ENCODE measurements at regions not wholly inside any gene's neighbourhood (a gene's known extent, or its start where the extent isn't known, plus 50 kb on each side); places are given as distances from the start of the nearest gene placed in this dataset.
"Not testable (repeated sequence)": the region's sequence is repeated elsewhere in the genome, so short reads cannot be mapped to it uniquely, and the experiment has no call there.

- H3K4me3 ChIP-seq (ENCODE audit: low read depth, low read length), result no peak overlapping the region
- DNase-seq, result no peak
- H3K9me3 ChIP-seq (ENCODE audit: severe bottlenecking), result no peaks in the 10 kb centered on the region
- no peaks in the 10 kb centered on the region for H3K27me3 ChIP-seq (ENCODE audit: insufficient read depth, low read depth, severe bottlenecking)
- H3K27ac ChIP-seq, result no peak overlapping the region
- no peaks in the 10 kb centered on the region for H3K36me3 ChIP-seq
- TF ChIP-seq CTCF (IDR thresholded peaks at IDR 0.05; ENCODE audit: low read depth, low read length), result no peak
Observed at GRCh38 chr2:40666398-40666797, 214.5 kb upstream of the SLC8A1 start.

GRCh38 chr2:40668425-40668824, 216.5 kb upstream of the SLC8A1 start:
- DNase-seq, result no peak
- Histone ChIP-seq H3K36me3 (no peaks in the 10 kb centered on the region), H3K27ac (no peak overlapping the region), H3K4me3 (ENCODE audit: low read depth, low read length) (no peak overlapping the region), H3K27me3 (ENCODE audit: insufficient read depth, low read depth, severe bottlenecking) (no peaks in the 10 kb centered on the region), H3K9me3 (ENCODE audit: severe bottlenecking) (peaks cover 2% of the 10 kb centered on the region)
- TF ChIP-seq CTCF (IDR thresholded peaks at IDR 0.05; ENCODE audit: low read depth, low read length), result no peak

GRCh38 chr2:40676134-40676790, 224.4 kb upstream of the SLC8A1 start:
- not testable (repeated sequence) for H3K4me3 ChIP-seq (ENCODE audit: low read depth, low read length); H3K27ac ChIP-seq; H3K27me3 ChIP-seq (ENCODE audit: insufficient read depth, low read depth, severe bottlenecking); DNase-seq; H3K36me3 ChIP-seq
- peaks cover 10% of the 10 kb centered on the region for H3K9me3 ChIP-seq (ENCODE audit: severe bottlenecking)

- no peak for TF ChIP-seq CTCF (IDR thresholded peaks at IDR 0.05; ENCODE audit: low read depth, low read length)
Observed at GRCh38 chr2:40680547-40680946, 228.7 kb upstream of the SLC8A1 start.

DNA sequence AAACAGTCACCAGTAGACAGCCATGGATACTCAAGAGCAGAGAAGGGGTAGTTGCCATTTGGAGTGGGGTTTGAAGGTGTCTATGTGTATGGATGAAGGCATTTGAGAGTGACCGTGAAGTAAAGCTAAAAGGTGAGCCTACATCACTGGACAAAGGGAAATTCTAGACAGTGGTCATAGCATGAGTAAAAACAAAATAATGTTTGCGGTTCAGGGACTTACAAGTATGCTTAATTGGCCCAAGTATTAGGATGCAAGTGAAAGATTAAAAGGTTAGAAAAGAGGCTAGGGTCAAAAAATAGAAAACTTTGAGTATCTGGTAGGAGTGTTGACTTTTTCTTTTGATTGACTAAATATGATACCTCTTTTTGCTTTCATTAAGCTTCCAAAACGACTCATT, 238.1 kb upstream of the SLC8A1 start:
- H3K27ac ChIP-seq, result no peak overlapping the region
- no peak overlapping the region for H3K4me3 ChIP-seq (ENCODE audit: low read depth, low read length)
- H3K9me3 ChIP-seq (ENCODE audit: severe bottlenecking), result no peaks in the 10 kb centered on the region
- no peaks in the 10 kb centered on the region for H3K36me3 ChIP-seq
- no peak for TF ChIP-seq CTCF (IDR thresholded peaks at IDR 0.05; ENCODE audit: low read depth, low read length)
- H3K27me3 ChIP-seq (ENCODE audit: insufficient read depth, low read depth, severe bottlenecking), result no peaks in the 10 kb centered on the region
- DNase-seq, result no peak

More at GRCh38 chr2:40680547-40680946, 228.7 kb upstream of the SLC8A1 start:
- Histone ChIP-seq H3K4me3 (ENCODE audit: low read depth, low read length) (no peak overlapping the region), H3K27ac (no peak overlapping the region), H3K9me3 (ENCODE audit: severe bottlenecking) (peaks cover 8% of the 10 kb centered on the region), H3K36me3 (no peaks in the 10 kb centered on the region), H3K27me3 (ENCODE audit: insufficient read depth, low read depth, severe bottlenecking) (no peaks in the 10 kb centered on the region)
- no peak for DNase-seq

DNA sequence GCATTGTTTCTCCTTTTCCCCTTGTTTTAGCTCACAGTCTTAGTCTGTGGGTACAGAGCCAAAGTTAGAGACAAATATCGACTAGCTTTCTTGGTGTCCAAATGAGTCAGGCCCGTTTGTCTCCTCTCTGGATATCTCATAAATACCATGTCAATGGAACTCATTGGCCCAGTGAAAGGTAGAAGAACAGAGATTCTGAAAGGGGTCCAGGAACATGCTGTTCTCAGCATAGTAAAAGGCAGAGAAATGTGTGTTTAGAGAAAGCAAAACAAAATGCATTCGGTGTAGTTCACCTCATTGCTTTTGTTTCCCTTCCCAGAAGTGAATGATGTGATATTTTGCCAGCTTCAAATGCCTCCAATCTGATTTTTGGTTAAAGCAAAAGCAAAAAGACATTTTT, 238.6 kb upstream of the SLC8A1 start:
- Histone ChIP-seq H3K9me3 (ENCODE audit: severe bottlenecking) (no peaks in the 10 kb centered on the region), H3K27ac (no peak overlapping the region), H3K27me3 (ENCODE audit: insufficient read depth, low read depth, severe bottlenecking) (no peaks in the 10 kb centered on the region), H3K36me3 (no peaks in the 10 kb centered on the region), H3K4me3 (ENCODE audit: low read depth, low read length) (no peak overlapping the region)
- TF ChIP-seq CTCF (IDR thresholded peaks at IDR 0.05; ENCODE audit: low read depth, low read length), result no peak
- no peak for DNase-seq
